Sigmoid colon (tissue), 6 donors: ENCODE measurements at regions not wholly inside any gene's neighbourhood (a gene's known extent, or its start where the extent isn't known, plus 50 kb on each side); places are given as distances from the start of the nearest gene placed in this dataset.

Source experiments
- DNase-seq: peaks from one replicate; pipeline ENCODE4 v3.0.0-alpha.2; 2019
- H3K27ac ChIP-seq, 4 donors: fragments of 200-600 bp; sonication (generic); one replicate each; pipeline ENCODE4 v1.5.1; 2016 to 2019; ENCODE audit warnings: mild to moderate bottlenecking in 1 of 4
- H3K27me3 ChIP-seq, 3 donors: fragments of 200-600 bp; sonication (generic); one replicate each; pipeline ENCODE4 v1.5.1; 2019; ENCODE audit warnings: mild to moderate bottlenecking in 1 of 3
- H3K36me3 ChIP-seq, 4 donors: fragments of 200-600 bp; sonication (generic); one replicate each; pipeline ENCODE4 v1.5.1; 2016 to 2019
- H3K4me1 ChIP-seq, 4 donors: fragments of 200-600 bp; sonication (generic); one replicate each; pipeline ENCODE4 v1.5.1; 2017 to 2019
- H3K4me3 ChIP-seq, 4 donors: fragments of 200-600 bp; sonication (generic); one replicate each; pipeline ENCODE4 v1.5.1; 2017 to 2019; ENCODE audit warnings: mild to moderate bottlenecking in 2 of 4, moderate library complexity in 1 of 4
- H3K9me3 ChIP-seq, 4 donors: fragments of 200-600 bp in 3 of 4; sonication (generic) in 3 of 4; one replicate each; pipeline versions ENCODE4 v1.5.1 to v1.6.1; 2013 to 2019
- CTCF ChIP-seq, 4 experiments: fragments of 450-650 bp in 3 of 4; fragments of 200-600 bp in 1 of 4; IDR thresholded peaks; one replicate each; pipeline ENCODE4 v1.5.1; 2016 to 2019; ENCODE audit warnings: antibody characterized with exemption in 4 of 4, mild to moderate bottlenecking in 3 of 4, moderate library complexity in 2 of 4
- EP300 ChIP-seq, 4 donors: sonication (generic); formaldehyde crosslinking; IDR thresholded peaks; one replicate each; pipeline ENCODE4 v1.6.1; 2017; ENCODE audit warnings: antibody characterized with exemption in 4 of 4
- POLR2A ChIP-seq, 2 donors: fragments of 450-650 bp; IDR thresholded peaks; one replicate each; pipeline ENCODE4 v1.6.1; 2016; ENCODE audit warnings: antibody characterized with exemption in 2 of 2, mild to moderate bottlenecking in 2 of 2, moderate library complexity in 2 of 2
- POLR2AphosphoS5 ChIP-seq, 4 donors: sonication (generic); formaldehyde crosslinking; IDR thresholded peaks; one replicate each; pipeline ENCODE4 v1.6.1; 2017; ENCODE audit warnings: antibody characterized with exemption in 4 of 4
- WGBS, 2 donors: extraction: QIAGEN DNeasy Blood & Tissue Kit; methylation state at CpG; one replicate each; pipeline ENCODE4 v1.1.7; 2013; 5-methylcytosine and 5-hydroxymethylcytosine counted together
- intact Hi-C: fragments of 100-400 bp; cut with DNase I; formaldehyde crosslinking; loops from one replicate; pipeline ENCODE4 v1.15.1; 2023
- donor health status: healthy with polysubstance abuse.
- donor health status: healthy.

- H3K9me3 ChIP-seq = no peaks in the 10 kb centered on the region
- H3K4me1 ChIP-seq = no peaks in the 10 kb centered on the region
- H3K27me3 ChIP-seq = no peaks in the 10 kb centered on the region
- H3K36me3 ChIP-seq = no peaks in the 10 kb centered on the region
- no peak overlapping the region for H3K27ac ChIP-seq
- 64 to 73% methylated on average over 5 of the region's 5 CpGs for WGBS, 2 donors
- no peak for DNase-seq
- no peak for TF ChIP-seq POLR2A (IDR thresholded peaks at IDR 0.05)
- no peak for TF ChIP-seq CTCF (IDR thresholded peaks at IDR 0.05)
- TF ChIP-seq POLR2AphosphoS5 (IDR thresholded peaks at IDR 0.05) = no peak
- no peak for TF ChIP-seq EP300 (IDR thresholded peaks at IDR 0.05)
- H3K4me3 ChIP-seq = no peak overlapping the region
- intact Hi-C loops = no loop called here
Measured at GRCh38 chr3:117486719-117487716, 777.4 kb downstream of the TUSC7 start.

GRCh38 chr3:117488983-117489382, 779.4 kb downstream of the TUSC7 start:
- WGBS, 2 donors = 89 to 93% methylated on average over 7 of the region's 7 CpGs
- intact Hi-C loops = no loop called here
- Histone ChIP-seq H3K9me3 (no peaks in the 10 kb centered on the region), H3K36me3 (no peaks in the 10 kb centered on the region), H3K27ac (no peak overlapping the region), H3K27me3 (no peaks in the 10 kb centered on the region), H3K4me3 (no peak overlapping the region), H3K4me1 (no peaks in the 10 kb centered on the region)
- no peak for DNase-seq
- TF ChIP-seq POLR2AphosphoS5 (IDR thresholded peaks at IDR 0.05) = no peak
- no peak for TF ChIP-seq CTCF (IDR thresholded peaks at IDR 0.05)
- TF ChIP-seq EP300 (IDR thresholded peaks at IDR 0.05) = no peak
- TF ChIP-seq POLR2A (IDR thresholded peaks at IDR 0.05) = no peak

GRCh38 chr3:117489663-117490079, 780.1 kb downstream of the TUSC7 start:
- no peak for TF ChIP-seq POLR2AphosphoS5 (IDR thresholded peaks at IDR 0.05)
- TF ChIP-seq POLR2A (IDR thresholded peaks at IDR 0.05) = no peak
- TF ChIP-seq CTCF (IDR thresholded peaks at IDR 0.05) = no peak
- TF ChIP-seq EP300 (IDR thresholded peaks at IDR 0.05) = no peak
- intact Hi-C loops = no loop called here
- H3K36me3 ChIP-seq = no peaks in the 10 kb centered on the region
- H3K27me3 ChIP-seq = no peaks in the 10 kb centered on the region
- WGBS, 2 donors = 21 to 67% methylated on average over 2 of the region's 2 CpGs
- H3K4me1 ChIP-seq = no peaks in the 10 kb centered on the region
- no peaks in the 10 kb centered on the region for H3K9me3 ChIP-seq
- no peak overlapping the region for H3K27ac ChIP-seq
- no peak overlapping the region for H3K4me3 ChIP-seq
- DNase-seq = no peak

GRCh38 chr3:117490716-117491115, 781.1 kb downstream of the TUSC7 start:
- intact Hi-C loops = no loop called here
- Histone ChIP-seq H3K4me1 (no peaks in the 10 kb centered on the region), H3K36me3 (no peaks in the 10 kb centered on the region), H3K9me3 (no peaks in the 10 kb centered on the region), H3K27me3 (no peaks in the 10 kb centered on the region), H3K27ac (no peak overlapping the region), H3K4me3 (no peak overlapping the region)
- DNase-seq = no peak
- TF ChIP-seq EP300 (IDR thresholded peaks at IDR 0.05) = no peak
- no peak for TF ChIP-seq POLR2AphosphoS5 (IDR thresholded peaks at IDR 0.05)
- TF ChIP-seq POLR2A (IDR thresholded peaks at IDR 0.05) = no peak
- no peak for TF ChIP-seq CTCF (IDR thresholded peaks at IDR 0.05)
- WGBS, 2 donors = 76 to 87% methylated on average over 1 of the region's 1 CpG
